Activated CD4-positive, alpha-beta T cell treated with anti-CD3 and anti-CD28 coated beads, Interleukin-2, amount 50 U/mL, for 1 hour (primary cell): ENCODE measurements at regions not wholly inside any gene's neighbourhood (a gene's known extent, or its start where the extent isn't known, plus 50 kb on each side); places are given as distances from the start of the nearest gene placed in this dataset.
"Not testable (repeated sequence)": the region's sequence is repeated elsewhere in the genome, so short reads cannot be mapped to it uniquely, and the experiment has no call there.

Experiments
- DNase-seq: peaks from one replicate; pipeline ENCODE4 v3.0.0-alpha.2; 2020

DNA sequence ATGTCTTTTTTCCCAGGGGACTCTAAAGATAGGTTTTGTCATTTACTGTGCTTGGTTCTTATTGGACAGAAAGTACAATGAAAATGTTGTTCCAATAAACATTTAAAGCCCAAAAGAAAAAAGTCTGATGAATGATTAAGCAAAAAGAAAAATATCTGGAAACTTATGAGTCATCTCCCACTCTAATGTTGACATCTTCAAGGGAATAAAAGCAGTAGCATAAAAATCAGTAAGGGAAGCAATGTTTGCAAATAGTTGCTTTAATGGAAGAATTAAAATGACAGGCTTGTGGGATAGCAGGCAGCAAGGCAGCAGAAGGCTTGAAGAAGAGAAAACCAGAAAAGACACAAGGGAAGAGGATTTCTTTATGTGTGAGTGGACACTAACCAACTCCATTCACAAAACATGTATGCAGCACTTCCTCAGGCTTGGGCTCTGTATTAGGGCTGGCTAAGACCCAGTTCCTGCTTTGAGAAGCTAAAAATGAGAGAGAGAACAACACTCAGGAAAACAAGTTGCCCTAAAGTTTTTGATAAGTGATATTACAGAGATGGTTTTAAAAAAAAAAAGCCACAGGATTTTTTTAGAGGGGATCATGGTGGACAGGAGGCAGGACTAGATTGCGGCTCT is 263.2 kb upstream of the NT5E start:
- no peak for DNase-seq

GRCh38 chr6:85185977-85186376 is 263.9 kb upstream of the NT5E start:
- DNase-seq: no peak

- no peak for DNase-seq
These were observed 266.0 kb upstream of the NT5E start for GRCh38 chr6:85183841-85184240.

DNA sequence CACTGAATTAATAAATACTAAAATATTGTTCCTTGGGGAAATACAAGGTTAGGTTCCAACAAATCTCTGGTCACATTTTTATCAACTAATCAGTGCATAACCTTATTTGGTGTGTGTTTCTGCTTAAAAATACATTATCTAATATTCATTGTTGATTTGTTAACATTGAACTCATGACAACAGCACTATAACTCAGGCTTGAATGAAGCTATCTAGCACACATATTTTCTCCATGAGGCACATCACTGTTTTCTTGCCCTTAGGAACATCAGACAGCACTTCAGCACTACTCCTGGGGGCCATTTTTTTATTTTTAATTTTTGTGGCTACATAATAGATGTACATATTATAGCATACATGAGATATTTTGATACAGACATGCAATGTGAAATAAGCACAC is 277.2 kb upstream of the NT5E start:
- no peak for DNase-seq

- no peak for DNase-seq
These were observed 277.7 kb upstream of the NT5E start for GRCh38 chr6:85172161-85172560.

DNA sequence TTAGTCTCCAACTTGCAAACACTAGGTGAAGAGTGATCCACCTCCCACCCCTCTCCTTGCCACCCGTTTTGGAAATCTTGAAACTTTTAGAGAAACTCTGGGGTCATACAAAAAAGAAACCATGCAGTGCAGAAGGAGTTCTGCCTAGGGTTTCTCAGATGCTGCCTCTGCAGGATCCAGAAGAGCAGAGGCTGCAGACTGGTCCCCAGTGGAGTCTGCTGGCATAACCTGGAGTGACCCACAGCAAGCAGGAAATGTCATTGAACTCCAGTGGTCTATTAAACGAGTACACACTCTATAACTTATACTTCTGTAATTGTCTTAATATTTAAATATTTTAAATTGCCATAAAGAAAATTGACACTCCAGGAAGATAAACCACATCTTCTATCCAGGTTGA is 280.7 kb upstream of the NT5E start:
- DNase-seq: no peak

GRCh38 chr6:85168146-85168545 is 281.7 kb upstream of the NT5E start:
- DNase-seq: no peak

GRCh38 chr6:85166114-85166741 is 283.7 kb upstream of the NT5E start:
- no peak for DNase-seq

DNA sequence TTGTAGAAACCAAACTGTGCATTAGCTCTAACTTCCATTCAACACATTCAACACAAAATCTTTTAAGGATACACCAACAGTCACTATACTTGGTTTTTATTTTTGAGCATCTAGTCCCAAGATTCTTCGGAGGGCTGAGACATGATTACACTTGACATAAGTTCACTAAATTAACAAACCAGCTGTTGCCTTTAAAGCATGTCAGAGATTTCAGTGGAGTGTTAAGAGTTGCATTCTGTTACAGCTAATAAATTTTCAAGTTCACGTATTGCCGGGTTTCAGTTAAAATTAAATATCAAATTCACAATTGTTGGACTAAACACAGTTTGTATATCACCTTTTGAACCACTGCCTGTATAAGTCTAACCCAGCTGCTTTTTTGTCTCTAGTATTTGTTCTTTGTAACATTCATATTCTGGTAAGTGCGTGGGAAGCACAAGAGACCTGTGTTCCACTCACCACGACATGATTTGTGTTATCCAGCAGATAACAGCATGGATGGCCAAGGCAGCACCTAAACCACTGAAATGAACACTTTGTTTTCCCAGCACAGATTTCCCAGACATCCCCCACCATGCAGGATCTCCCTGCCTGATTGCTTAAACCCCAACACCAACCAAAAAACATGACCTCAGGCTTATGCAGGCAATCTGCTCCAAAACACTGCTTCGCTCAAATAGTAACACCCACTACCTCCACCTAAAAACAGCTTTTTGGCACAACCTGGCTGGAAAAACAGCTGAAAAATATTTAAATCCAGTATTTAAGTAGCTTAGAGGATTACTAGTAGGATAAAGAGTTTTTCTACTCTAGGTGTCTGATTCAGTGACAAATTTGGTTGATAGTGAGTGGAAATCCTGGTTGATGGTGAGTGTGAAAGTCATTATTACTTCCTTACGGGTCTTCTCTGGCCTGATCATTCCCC is 286.5 kb upstream of the NT5E start:
- DNase-seq: no peak

DNA sequence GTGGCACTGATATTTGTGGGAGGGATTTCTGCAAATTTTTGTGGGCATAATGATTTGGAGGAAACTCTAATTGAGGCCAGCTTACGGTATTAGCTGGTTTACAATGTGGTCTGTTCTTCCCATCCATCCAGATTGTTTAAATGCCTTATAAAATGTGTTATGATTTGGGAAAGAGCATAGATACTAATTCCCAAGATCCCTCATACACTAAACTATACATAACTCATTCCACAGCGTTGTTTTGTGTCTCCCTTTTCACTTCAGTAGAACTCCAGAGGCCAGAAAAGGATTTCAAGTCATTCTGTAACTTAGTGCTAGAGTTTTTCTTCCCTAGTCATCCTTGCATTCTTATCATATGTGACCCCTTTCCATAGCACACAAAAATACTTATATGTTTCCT is 292.6 kb upstream of the NT5E start:
- no peak for DNase-seq

DNA sequence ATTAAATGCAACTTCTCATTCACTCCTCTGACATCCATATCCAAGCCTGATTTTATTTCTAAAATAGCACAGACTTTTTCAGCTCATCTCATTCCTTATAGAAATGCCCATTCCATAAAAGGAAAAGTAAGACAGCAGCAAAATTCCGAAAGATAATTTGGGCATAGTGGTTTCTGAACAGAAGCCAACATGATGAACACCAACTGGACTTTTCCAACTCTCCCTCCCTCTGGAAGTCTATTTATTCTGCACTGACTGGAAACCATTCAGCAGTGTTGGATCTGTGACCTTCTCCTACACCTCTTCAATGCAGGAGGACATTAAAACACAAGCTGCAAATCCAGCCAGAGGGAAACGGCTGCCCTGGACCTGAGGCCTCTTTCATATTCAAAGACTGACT is 306.2 kb upstream of the NT5E start:
- DNase-seq: no peak

GRCh38 chr6:85137865-85138264 is 312.0 kb upstream of the NT5E start:
- DNase-seq: no peak

DNA sequence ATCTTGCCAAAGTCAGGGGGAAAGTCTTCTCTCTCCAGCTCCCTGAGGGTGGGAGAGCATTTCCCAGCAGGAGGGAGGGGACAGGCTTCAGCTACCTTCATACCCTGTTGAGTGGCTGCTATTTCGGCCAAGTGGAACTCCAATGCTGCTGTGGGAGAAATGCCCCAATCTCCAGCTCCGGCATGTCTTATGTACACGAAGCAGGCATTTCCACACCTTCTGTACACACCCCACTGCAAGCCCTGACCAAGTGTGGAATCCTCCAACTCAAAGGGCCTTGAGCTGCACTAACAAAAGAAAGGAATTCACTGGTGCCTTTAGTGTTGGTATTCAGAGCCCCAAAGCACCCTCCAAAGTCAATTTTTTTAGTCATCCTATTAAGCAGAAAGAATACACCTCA is 313.6 kb upstream of the NT5E start:
- DNase-seq: no peak

- DNase-seq: no peak
These were observed 314.3 kb upstream of the NT5E start for GRCh38 chr6:85135376-85136094.

DNA sequence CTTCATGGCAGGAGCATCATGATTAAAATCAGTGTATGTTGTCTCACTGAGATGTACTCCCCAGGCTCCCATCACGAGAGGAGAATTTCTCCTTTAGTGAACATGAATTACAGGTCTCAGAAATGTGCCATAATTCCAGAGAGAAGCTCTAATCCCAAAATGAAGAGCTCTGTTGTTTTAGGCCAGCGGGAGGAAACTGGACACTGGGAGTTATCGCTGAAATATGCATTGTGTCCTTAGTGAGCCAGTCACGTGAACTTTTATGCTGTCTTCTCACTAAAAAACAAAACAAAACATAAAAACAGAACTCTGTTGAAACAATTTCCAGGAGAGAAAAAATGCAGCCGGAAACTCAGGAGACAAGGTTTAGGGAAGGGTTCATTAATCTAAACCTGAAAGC is 315.7 kb upstream of the NT5E start:
- DNase-seq: no peak

GRCh38 chr6:85132091-85132490 is 317.8 kb upstream of the NT5E start:
- no peak for DNase-seq

GRCh38 chr6:85130743-85131142 is 319.1 kb upstream of the NT5E start:
- DNase-seq: no peak

DNA sequence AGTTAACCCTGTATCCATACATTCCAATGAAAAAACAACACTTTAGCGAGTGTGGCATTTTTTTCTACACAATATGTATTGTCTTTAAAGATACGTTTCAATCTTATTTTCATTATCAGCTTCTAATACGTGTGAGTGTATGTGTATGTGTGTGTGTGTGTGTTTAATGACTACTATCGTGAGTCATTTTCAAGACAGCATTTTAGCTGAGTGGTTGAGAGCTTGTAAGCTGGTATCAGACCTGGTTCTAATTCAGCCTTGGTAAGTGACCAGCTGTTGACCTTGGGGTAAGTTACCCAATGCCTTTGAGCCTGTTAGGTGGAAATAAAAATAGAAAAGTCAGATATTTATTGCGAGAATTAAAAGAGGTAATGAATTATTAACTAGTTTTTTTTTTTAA is 320.0 kb upstream of the NT5E start:
- DNase-seq: no peak

GRCh38 chr6:85128781-85129180 is 321.1 kb upstream of the NT5E start:
- DNase-seq: no peak

- not testable (repeated sequence) for DNase-seq
These were observed 321.6 kb upstream of the NT5E start for GRCh38 chr6:85128256-85128655.

GRCh38 chr6:85127696-85128243 is 322.1 kb upstream of the NT5E start:
- no peak for DNase-seq

DNA sequence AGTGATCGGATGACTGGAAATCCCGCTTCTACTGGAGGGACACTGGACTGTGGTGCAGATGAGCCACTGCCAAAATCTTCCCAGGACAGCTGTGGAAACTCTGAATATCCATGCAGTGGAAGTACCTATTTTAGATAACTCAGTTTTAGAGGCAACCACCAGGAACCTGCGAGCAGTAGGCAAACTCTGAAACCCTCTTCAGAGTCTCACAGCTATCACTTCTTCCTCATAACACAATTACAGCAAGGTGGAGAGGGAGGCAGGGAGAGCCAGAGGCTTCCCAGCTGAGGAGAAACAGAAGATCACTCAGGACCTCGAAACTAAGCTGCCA is 322.8 kb upstream of the NT5E start:
- DNase-seq: no peak

DNA sequence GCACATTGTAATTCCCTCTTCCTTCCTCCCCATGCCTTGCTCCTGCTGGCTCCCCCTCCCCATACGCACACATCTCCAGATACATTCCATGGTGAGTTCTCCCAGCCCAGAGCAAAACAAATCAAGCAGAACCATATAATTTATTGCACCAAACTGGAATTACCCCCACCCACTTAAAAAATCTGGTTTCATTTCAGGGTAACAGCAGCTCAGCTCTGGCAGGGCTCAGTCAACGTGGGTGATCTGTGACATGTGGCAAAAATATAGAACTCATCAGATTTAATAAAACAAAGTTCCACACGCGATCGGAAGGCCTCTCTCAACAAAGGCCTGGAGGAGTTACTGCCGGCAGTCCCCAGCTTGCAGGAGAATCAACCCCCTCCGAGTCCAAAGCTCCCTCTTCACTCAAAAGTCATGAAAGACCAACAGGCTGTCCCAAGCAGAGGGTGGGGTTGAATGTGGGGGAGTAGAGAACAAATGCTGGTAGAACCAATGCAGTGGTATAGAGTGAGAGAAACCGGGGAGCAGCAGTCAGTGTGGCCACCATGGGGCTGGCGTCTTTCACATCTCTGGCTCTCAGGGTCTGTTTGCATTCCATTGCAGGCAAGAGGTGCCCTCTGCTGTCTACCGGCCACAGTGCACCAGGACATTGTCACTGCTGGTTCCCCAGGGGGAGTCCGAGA is 323.3 kb upstream of the NT5E start:
- DNase-seq: no peak
